Parathyroid adenoma (tissue), 2 donors: ENCODE measurements at regions not wholly inside any gene's neighbourhood (a gene's known extent, or its start where the extent isn't known, plus 50 kb on each side); places are given as distances from the start of the nearest gene placed in this dataset.

Source experiments
- H2AFZ ChIP-seq: fragments of 300-600 bp; sonication (generic); one replicate; pipeline ENCODE4 v1.7.0; 2017; ENCODE audit warnings: antibody characterized with exemption, mild to moderate bottlenecking
- H3K27ac ChIP-seq: fragments of 300-600 bp; sonication (generic); one replicate; pipeline ENCODE4 v1.7.0; 2017
- H3K27me3 ChIP-seq: fragments of 300-600 bp; sonication (generic); one replicate; pipeline ENCODE4 v1.7.0; 2017; ENCODE audit warnings: low read length; ENCODE audit not compliant: control insufficient read depth, insufficient read depth
- H3K36me3 ChIP-seq: fragments of 300-600 bp; sonication (generic); one replicate; pipeline ENCODE4 v1.7.0; 2017; ENCODE audit warnings: low read length; ENCODE audit not compliant: control insufficient read depth, insufficient read depth
- H3K4me1 ChIP-seq: fragments of 300-600 bp; sonication (generic); one replicate; pipeline ENCODE4 v1.7.0; 2017; ENCODE audit warnings: control low read depth
- H3K4me2 ChIP-seq: fragments of 300-600 bp; sonication (generic); one replicate; pipeline ENCODE4 v1.7.0; 2017; ENCODE audit warnings: low read length
- H3K4me3 ChIP-seq: fragments of 300-600 bp; sonication (generic); one replicate; pipeline ENCODE4 v1.7.0; 2017; ENCODE audit warnings: low read depth, low read length
- H3K79me2 ChIP-seq: fragments of 300-600 bp; sonication (generic); one replicate; pipeline ENCODE4 v1.7.0; 2017; ENCODE audit warnings: control low read depth
- H3K9ac ChIP-seq: fragments of 300-600 bp; sonication (generic); one replicate; pipeline ENCODE4 v1.7.0; 2017; ENCODE audit warnings: mild to moderate bottlenecking
- H3K9me3 ChIP-seq: fragments of 300-600 bp; sonication (generic); one replicate; pipeline ENCODE4 v1.7.0; 2017; ENCODE audit warnings: low read length; ENCODE audit not compliant: control insufficient read depth
- CTCF ChIP-seq: fragments of 300-600 bp; sonication (generic); IDR thresholded peaks from one replicate; pipeline ENCODE4 v1.7.0; 2017; ENCODE audit warnings: antibody characterized with exemption, mild to moderate bottlenecking
- donor health status: primary hyperparathyroidism.

DNA sequence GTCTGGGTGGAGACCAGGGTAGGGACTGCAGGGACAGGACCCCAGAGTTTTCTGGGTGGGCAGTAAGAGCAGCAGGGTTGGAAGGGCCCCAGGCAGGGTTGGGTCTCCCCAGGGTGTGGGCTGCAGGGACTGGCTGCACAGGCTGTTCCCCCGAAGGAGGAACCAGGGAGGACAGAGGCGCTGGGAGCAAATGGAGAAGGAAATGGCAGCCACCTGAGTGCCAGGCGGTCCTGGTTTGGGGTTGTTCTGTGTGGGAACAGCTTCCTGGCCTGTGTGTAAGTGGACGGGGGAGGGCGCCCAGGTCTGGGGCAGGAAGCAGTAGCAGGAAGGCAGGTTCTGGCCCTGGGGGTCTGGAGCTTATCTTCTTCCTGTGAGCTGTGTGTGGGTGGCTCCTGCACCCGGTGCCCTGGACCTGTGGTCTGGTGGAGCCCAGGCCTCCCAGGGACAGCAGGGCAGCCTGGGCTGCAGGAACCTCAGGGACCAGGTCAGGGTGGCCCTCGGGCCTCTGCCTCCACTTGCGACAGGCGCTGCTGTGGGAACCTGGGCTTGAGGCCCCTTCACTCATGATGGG lies 372.8 kb downstream of the TMEM121 start:
- H3K4me1 ChIP-seq: no peaks in the 10 kb centered on the region
- no peaks in the 10 kb centered on the region for H3K9me3 ChIP-seq
- no peaks in the 10 kb centered on the region for H3K36me3 ChIP-seq
- H2AFZ ChIP-seq: no peak overlapping the region
- no peak for TF ChIP-seq CTCF
- no peak overlapping the region for H3K4me2 ChIP-seq
- H3K4me3 ChIP-seq: no peak overlapping the region
- no peak overlapping the region for H3K9ac ChIP-seq
- no peaks in the 10 kb centered on the region for H3K27me3 ChIP-seq
- H3K79me2 ChIP-seq: no peaks in the 10 kb centered on the region
- H3K27ac ChIP-seq: no peak overlapping the region

DNA sequence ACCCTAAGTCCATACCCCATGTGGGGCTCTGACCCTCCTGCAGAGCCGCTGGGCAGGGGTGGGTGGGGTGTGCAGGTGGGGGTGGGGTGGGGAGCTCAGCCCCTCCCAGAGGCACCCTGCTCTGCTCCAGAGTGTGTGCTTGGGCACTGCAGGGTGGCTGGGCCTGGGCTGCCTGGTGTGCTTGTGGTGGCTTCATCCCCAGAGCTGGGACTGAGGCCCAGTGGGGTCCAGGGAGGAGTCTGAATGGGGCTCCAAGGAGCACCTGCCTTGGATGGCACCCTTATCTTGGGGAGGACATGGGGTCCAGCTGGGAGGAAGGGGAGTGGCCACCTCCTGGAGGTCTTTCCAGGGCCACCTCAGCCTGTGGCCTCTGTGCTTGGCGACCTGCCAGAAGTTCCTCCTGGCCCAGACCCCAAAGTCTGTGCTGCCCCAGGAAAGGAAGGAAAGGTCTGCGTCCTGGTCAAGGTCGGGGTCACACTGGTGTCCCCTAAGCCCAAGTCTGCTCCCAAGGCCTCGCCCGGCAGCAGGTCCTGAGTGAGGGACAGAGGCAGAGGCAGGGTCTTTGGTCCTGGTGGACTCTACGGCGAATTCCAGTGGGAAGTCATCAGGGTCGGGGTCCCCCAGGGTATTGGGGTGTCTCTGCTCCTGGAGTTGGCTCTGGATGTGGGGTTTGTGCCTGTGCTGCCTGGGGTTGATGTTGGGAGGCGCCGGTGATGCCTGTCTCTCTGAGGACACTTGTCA lies 373.4 kb downstream of the TMEM121 start:
- no peaks in the 10 kb centered on the region for H3K4me1 ChIP-seq
- no peaks in the 10 kb centered on the region for H3K9me3 ChIP-seq
- no peak overlapping the region for H2AFZ ChIP-seq
- no peak for TF ChIP-seq CTCF
- H3K36me3 ChIP-seq: no peaks in the 10 kb centered on the region
- no peaks in the 10 kb centered on the region for H3K27me3 ChIP-seq
- H3K4me3 ChIP-seq: no peak overlapping the region
- no peak overlapping the region for H3K27ac ChIP-seq
- no peak overlapping the region for H3K4me2 ChIP-seq
- H3K9ac ChIP-seq: no peak overlapping the region
- H3K79me2 ChIP-seq: no peaks in the 10 kb centered on the region

GRCh38 chr14:105900398-105901160 lies 374.2 kb downstream of the TMEM121 start:
- H3K79me2 ChIP-seq: no peaks in the 10 kb centered on the region
- H3K9ac ChIP-seq: no peak overlapping the region
- H3K27ac ChIP-seq: no peak overlapping the region
- no peak overlapping the region for H2AFZ ChIP-seq
- H3K4me3 ChIP-seq: no peak overlapping the region
- H3K4me1 ChIP-seq: no peaks in the 10 kb centered on the region
- no peaks in the 10 kb centered on the region for H3K36me3 ChIP-seq
- TF ChIP-seq CTCF: no peak
- H3K4me2 ChIP-seq: no peak overlapping the region
- no peaks in the 10 kb centered on the region for H3K9me3 ChIP-seq
- no peaks in the 10 kb centered on the region for H3K27me3 ChIP-seq

DNA sequence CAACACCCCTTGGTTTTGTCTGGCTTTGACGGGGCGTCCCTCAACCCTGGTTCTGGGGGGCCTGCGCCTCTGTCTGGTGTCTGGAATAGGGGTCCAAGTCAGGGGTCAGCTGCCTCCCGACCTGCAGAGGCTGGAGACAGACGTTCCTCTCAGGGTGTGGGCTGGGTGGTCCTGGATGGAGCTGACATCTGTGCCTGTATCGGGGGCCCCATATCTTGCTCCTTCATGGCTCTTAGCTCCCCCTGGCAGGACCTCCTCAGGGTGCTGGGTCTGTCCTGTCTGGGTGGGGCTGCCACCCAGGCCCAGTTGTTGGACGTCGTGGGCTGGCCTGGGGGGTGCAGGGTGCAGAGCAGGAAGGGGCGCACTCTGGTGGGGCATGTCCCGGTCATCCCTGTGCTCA lies 374.8 kb downstream of the TMEM121 start:
- no peak overlapping the region for H3K27ac ChIP-seq
- H3K36me3 ChIP-seq: no peaks in the 10 kb centered on the region
- H3K4me2 ChIP-seq: no peak overlapping the region
- no peak overlapping the region for H3K9ac ChIP-seq
- H3K4me1 ChIP-seq: no peaks in the 10 kb centered on the region
- H2AFZ ChIP-seq: no peak overlapping the region
- TF ChIP-seq CTCF: no peak
- no peak overlapping the region for H3K4me3 ChIP-seq
- no peaks in the 10 kb centered on the region for H3K79me2 ChIP-seq
- H3K9me3 ChIP-seq: no peaks in the 10 kb centered on the region
- H3K27me3 ChIP-seq: no peaks in the 10 kb centered on the region
